Activated naive CD4-positive, alpha-beta T cell treated with anti-CD3 and anti-CD28 coated beads, Interleukin-2, amount 50 U/mL, for 24 hours (primary cell): ENCODE measurements at regions not wholly inside any gene's neighbourhood (a gene's known extent, or its start where the extent isn't known, plus 50 kb on each side); places are given as distances from the start of the nearest gene placed in this dataset.

Experiments
- H3K27ac Mint-ChIP-seq: one replicate; pipeline ENCODE4 v1.8.0; 2021; ENCODE audit warnings: mild to moderate bottlenecking, mixed read lengths
- H3K27me3 Mint-ChIP-seq: one replicate; pipeline ENCODE4 v1.8.0; 2021; ENCODE audit warnings: mixed read lengths
- H3K36me3 Mint-ChIP-seq: one replicate; pipeline ENCODE4 v1.8.0; 2021; ENCODE audit warnings: mixed read lengths
- H3K4me1 Mint-ChIP-seq: one replicate; pipeline ENCODE4 v1.8.0; 2021; ENCODE audit warnings: mixed read lengths
- H3K4me3 Mint-ChIP-seq: one replicate; pipeline ENCODE4 v1.8.0; 2021; ENCODE audit warnings: mild to moderate bottlenecking, mixed read lengths
- H3K9me3 Mint-ChIP-seq: one replicate; pipeline ENCODE4 v1.8.0; 2021; ENCODE audit warnings: mixed read lengths

- no peaks in the 10 kb centered on the region for H3K4me1 Mint-ChIP-seq
- H3K27ac Mint-ChIP-seq: no peak overlapping the region
- no peak overlapping the region for H3K4me3 Mint-ChIP-seq
- peaks cover 6% of the 10 kb centered on the region for H3K27me3 Mint-ChIP-seq
- H3K9me3 Mint-ChIP-seq: peaks cover 5% of the 10 kb centered on the region
- H3K36me3 Mint-ChIP-seq: no peaks in the 10 kb centered on the region
Observed at GRCh38 chr7:117993377-117994003, 120.2 kb upstream of the CTTNBP2 start.

GRCh38 chr7:117995850-117996650 is 122.8 kb upstream of the CTTNBP2 start:
- Mint-ChIP-seq H3K27ac (no peak overlapping the region), H3K36me3 (no peaks in the 10 kb centered on the region)

DNA sequence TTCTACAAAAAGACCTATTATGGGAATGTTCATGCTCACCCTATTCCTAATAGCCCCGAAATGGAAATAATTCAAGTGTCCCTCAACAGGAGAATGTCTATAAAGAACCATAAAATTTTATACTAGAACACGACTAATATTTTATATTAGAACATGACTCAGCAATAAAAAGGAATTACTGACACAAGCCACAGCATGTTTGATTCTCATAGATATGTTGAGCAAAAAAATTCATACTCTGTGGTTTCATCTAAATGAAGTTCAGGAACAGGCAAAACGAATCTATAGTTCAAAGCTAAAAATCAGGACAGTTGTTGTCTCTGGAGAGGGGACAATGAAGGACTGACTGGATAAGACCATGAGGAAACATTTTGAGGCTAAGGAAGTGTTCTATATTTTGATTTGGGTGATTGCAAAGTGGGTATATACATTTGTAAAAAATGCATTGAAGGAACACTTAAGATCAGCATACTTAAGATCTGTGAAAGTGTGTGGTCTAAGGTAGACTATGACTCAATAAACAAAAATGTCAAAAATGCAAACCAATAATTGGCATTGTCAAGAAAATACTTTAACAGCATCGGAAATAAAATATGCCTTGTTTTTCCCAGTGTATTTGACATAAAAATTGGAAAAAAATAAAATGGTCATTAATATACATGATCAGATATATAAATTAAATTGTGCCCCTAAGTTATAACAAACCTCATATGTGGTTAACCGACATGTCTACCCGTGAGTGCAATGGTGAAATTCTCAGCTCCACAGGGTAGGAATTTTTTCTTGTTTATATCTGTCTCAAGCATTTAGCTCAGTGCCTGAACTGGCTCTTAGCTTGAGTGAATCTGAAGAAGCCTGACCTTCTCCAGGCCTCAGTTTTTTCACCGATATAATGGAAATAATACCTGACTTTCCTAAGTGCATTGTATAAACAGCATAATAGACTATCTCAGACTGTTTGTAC is 124.9 kb upstream of the CTTNBP2 start:
- peaks cover 5% of the 10 kb centered on the region for H3K9me3 Mint-ChIP-seq
- H3K36me3 Mint-ChIP-seq: no peaks in the 10 kb centered on the region
- no peaks in the 10 kb centered on the region for H3K4me1 Mint-ChIP-seq
- H3K27ac Mint-ChIP-seq: no peak overlapping the region
- no peak overlapping the region for H3K4me3 Mint-ChIP-seq
- H3K27me3 Mint-ChIP-seq: peaks cover 7% of the 10 kb centered on the region

More at GRCh38 chr7:117995850-117996650, 122.8 kb upstream of the CTTNBP2 start:
- H3K4me1 Mint-ChIP-seq: no peaks in the 10 kb centered on the region
- no peak overlapping the region for H3K4me3 Mint-ChIP-seq
- H3K9me3 Mint-ChIP-seq: peaks cover 5% of the 10 kb centered on the region
- peaks cover 7% of the 10 kb centered on the region for H3K27me3 Mint-ChIP-seq

- Mint-ChIP-seq H3K4me3 (no peak overlapping the region), H3K27me3 (peaks cover 3% of the 10 kb centered on the region), H3K9me3 (no peaks in the 10 kb centered on the region), H3K4me1 (no peaks in the 10 kb centered on the region), H3K27ac (no peak overlapping the region), H3K36me3 (no peaks in the 10 kb centered on the region)
Observed at GRCh38 chr7:118000480-118001202, 127.4 kb upstream of the CTTNBP2 start.

DNA sequence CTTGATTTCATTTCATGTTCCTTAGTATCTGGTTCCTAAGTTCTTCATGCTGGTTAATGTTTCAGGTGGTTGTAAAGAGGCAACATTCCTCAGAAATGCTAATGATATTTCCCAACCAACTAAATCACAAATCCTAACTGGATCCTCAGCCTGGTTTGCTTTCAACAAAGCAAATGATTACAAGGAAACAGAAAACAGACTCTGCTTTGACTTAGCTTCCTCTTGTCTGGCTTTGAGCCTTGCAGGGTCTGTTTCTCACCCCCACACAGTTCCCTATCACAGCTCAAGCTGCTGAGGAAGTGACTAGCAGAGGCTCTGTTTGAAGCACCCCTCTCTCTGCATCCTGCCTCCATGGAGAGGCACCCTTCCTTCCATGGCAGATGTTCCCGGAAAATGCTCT is 130.2 kb upstream of the CTTNBP2 start:
- Mint-ChIP-seq H3K4me1 (no peaks in the 10 kb centered on the region), H3K9me3 (no peaks in the 10 kb centered on the region), H3K4me3 (no peak overlapping the region), H3K36me3 (no peaks in the 10 kb centered on the region), H3K27me3 (peaks cover 3% of the 10 kb centered on the region), H3K27ac (no peak overlapping the region)

GRCh38 chr7:118005026-118005425 is 131.8 kb upstream of the CTTNBP2 start:
- H3K36me3 Mint-ChIP-seq: no peaks in the 10 kb centered on the region
- no peaks in the 10 kb centered on the region for H3K4me1 Mint-ChIP-seq
- H3K27ac Mint-ChIP-seq: no peak overlapping the region
- H3K27me3 Mint-ChIP-seq: peaks cover 1% of the 10 kb centered on the region
- no peak overlapping the region for H3K4me3 Mint-ChIP-seq
- no peaks in the 10 kb centered on the region for H3K9me3 Mint-ChIP-seq

- Mint-ChIP-seq H3K27me3 (peaks cover 1% of the 10 kb centered on the region), H3K9me3 (no peaks in the 10 kb centered on the region)
Observed at GRCh38 chr7:118006979-118007378, 133.7 kb upstream of the CTTNBP2 start.

DNA sequence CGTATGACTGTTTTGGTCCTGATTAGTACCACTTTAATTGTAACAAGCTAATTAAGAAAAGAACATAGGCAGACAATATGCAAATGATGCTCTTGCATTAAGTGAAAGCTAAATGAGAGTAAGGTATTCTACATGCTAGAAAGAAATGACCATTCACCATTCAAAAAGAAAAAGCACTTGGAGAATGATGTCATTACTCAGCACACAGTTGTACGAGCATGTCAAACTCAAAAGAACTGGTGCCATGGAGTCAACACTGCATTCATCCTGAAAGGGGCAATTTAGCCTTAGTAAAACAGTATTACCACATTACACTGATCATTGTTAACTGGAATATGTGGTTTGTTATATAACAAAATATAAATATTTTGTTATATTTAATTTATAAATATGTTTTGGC is 136.2 kb upstream of the CTTNBP2 start:
- Mint-ChIP-seq H3K27me3 (peaks cover 1% of the 10 kb centered on the region), H3K36me3 (no peaks in the 10 kb centered on the region), H3K27ac (no peak overlapping the region), H3K9me3 (no peaks in the 10 kb centered on the region), H3K4me1 (no peaks in the 10 kb centered on the region), H3K4me3 (no peak overlapping the region)

More at GRCh38 chr7:118006979-118007378, 133.7 kb upstream of the CTTNBP2 start:
- Mint-ChIP-seq H3K4me3 (no peak overlapping the region), H3K27ac (no peak overlapping the region), H3K4me1 (no peaks in the 10 kb centered on the region), H3K36me3 (no peaks in the 10 kb centered on the region)

DNA sequence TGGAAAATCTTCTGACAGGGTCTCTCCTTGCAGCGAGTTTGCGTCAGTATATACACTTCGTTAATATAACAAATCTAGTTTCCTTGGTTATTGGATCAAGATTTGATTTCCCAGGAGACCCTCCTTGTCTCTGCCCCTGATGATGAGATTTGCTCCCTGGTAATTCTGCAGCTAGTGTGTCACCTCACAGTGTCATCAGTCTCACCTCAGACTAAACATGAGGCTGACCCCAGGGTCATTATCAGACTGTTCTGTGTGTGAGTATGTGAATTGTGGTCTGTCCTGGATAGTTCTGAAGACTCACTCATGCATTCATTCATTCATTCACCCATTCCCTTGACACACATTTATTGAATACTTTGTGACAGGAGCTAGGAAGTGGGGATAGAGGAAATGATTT is 138.4 kb upstream of the CTTNBP2 start:
- Mint-ChIP-seq H3K4me1 (no peaks in the 10 kb centered on the region), H3K4me3 (no peak overlapping the region), H3K27ac (no peak overlapping the region), H3K36me3 (no peaks in the 10 kb centered on the region), H3K9me3 (no peaks in the 10 kb centered on the region), H3K27me3 (peaks cover 1% of the 10 kb centered on the region)

DNA sequence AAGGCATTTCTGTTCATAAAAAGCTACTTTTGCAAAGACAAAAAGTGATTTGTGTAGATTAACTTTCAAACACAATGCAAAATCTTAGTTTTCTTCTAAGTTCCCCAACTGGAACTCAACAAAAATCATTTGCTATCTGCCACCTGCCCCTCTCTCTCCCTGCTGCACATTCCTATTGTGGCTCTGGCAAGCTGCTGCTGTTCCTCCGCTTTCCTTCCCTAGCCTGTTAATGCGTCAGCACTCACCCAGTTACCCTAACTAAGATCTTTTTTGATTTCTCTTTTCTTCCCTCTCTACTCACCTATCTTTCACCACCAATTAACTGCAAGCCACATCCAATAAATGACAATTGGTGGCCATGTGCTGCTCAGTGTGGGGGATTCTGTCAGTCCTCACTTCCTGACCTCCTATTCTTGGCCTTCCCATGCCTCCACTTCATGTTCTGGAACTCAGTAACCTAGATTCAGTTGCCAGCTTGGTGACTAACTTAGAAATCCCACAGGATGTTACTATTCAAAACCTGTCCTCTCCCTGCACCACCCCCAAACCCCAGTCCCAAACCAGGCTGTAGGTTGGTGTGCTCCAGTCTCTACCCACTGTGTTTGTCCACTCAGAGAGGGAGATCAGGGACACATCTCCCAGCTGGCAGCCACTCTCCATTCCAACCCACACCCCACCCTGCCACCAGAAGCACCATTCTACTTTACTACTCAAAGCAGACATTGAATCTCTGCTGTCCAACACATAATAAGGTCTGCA is 140.2 kb upstream of the CTTNBP2 start:
- Mint-ChIP-seq H3K4me3 (no peak overlapping the region), H3K9me3 (no peaks in the 10 kb centered on the region), H3K27me3 (peaks cover 1% of the 10 kb centered on the region), H3K36me3 (no peaks in the 10 kb centered on the region), H3K27ac (no peak overlapping the region), H3K4me1 (no peaks in the 10 kb centered on the region)

- Mint-ChIP-seq H3K9me3 (no peaks in the 10 kb centered on the region), H3K27ac (no peak overlapping the region), H3K4me3 (no peak overlapping the region), H3K36me3 (no peaks in the 10 kb centered on the region), H3K27me3 (no peaks in the 10 kb centered on the region), H3K4me1 (no peaks in the 10 kb centered on the region)
Observed at GRCh38 chr7:118022546-118022945, 149.3 kb upstream of the CTTNBP2 start.

GRCh38 chr7:118026791-118027190 is 153.6 kb upstream of the CTTNBP2 start:
- H3K27me3 Mint-ChIP-seq: peaks cover 3% of the 10 kb centered on the region

GRCh38 chr7:118028226-118028625 is 155.0 kb upstream of the CTTNBP2 start:
- no peak overlapping the region for H3K4me3 Mint-ChIP-seq
- no peaks in the 10 kb centered on the region for H3K36me3 Mint-ChIP-seq
- H3K27ac Mint-ChIP-seq: no peak overlapping the region
- H3K9me3 Mint-ChIP-seq: no peaks in the 10 kb centered on the region
- no peaks in the 10 kb centered on the region for H3K4me1 Mint-ChIP-seq
- peaks cover 3% of the 10 kb centered on the region for H3K27me3 Mint-ChIP-seq

More at GRCh38 chr7:118026791-118027190, 153.6 kb upstream of the CTTNBP2 start:
- Mint-ChIP-seq H3K4me1 (no peaks in the 10 kb centered on the region), H3K27ac (no peak overlapping the region), H3K4me3 (no peak overlapping the region), H3K9me3 (no peaks in the 10 kb centered on the region), H3K36me3 (no peaks in the 10 kb centered on the region)

- H3K27ac Mint-ChIP-seq: no peak overlapping the region
- H3K4me3 Mint-ChIP-seq: no peak overlapping the region
Observed at GRCh38 chr7:118029826-118030422, 154.0 kb upstream of the LSM8 start.

More at GRCh38 chr7:118029826-118030422, 154.0 kb upstream of the LSM8 start:
- Mint-ChIP-seq H3K4me1 (no peaks in the 10 kb centered on the region), H3K27me3 (peaks cover 3% of the 10 kb centered on the region), H3K36me3 (no peaks in the 10 kb centered on the region), H3K9me3 (no peaks in the 10 kb centered on the region)
